ENCODE measurements at regions not wholly inside any gene's neighbourhood (a gene's known extent, or its start where the extent isn't known, plus 50 kb on each side); places are given as distances from the start of the nearest gene placed in this dataset.

DNA sequence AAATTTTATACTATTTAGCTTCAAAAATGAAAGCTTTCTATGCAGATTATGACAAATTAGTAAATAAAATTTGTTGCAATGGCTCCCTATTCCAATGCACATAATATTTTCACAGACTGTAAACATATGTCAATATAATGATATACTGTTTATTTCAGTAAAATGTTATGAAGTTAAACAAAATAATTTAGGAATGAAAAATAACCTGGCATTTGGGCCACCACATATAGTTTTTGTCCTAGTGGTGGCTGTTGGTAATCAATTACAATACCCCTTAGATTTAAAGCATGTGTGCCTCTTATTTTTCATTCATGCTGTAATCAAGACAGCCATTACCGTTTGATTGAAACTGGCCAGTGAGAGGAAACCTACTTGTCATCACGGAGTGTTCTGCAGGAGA is 928.5 kb upstream of the KCND2 start:
- Mint-ChIP-seq H3K36me3 (ENCODE audit: low read depth) (no peaks in the 10 kb centered on the region), H3K9me3 (no peaks in the 10 kb centered on the region), H3K4me3 (no peak overlapping the region), H3K4me1 (no peaks in the 10 kb centered on the region), H3K27me3 (ENCODE audit: insufficient read depth, low read depth, poor library complexity) (no peaks in the 10 kb centered on the region), H3K27ac (no peak overlapping the region)
- Histone ChIP-seq H3K4me2 (no peak overlapping the region), H3K36me3 (ENCODE audit: insufficient read depth) (no peaks in the 10 kb centered on the region), H4K20me1 (replicated peaks; ENCODE audit: insufficient read depth) (no peaks in the 10 kb centered on the region), H2AFZ (no peak overlapping the region), H3K9me2 (ENCODE audit: insufficient read depth) (no peaks in the 10 kb centered on the region), H3F3A (replicated peaks; ENCODE audit: low read depth) (no peaks in the 10 kb centered on the region), H3K4me3 (no peak overlapping the region), H3K27ac (ENCODE audit: low read depth) (no peak overlapping the region), H3K4me1 (ENCODE audit: insufficient read depth) (no peaks in the 10 kb centered on the region), H3K79me2 (replicated peaks; ENCODE audit: insufficient read depth) (no peaks in the 10 kb centered on the region), H3K27me3 (ENCODE audit: insufficient read depth) (no peaks in the 10 kb centered on the region)
- no peak for DNase-seq (ENCODE audit: low spot score)
- TF ChIP-seq, protein P1, sequence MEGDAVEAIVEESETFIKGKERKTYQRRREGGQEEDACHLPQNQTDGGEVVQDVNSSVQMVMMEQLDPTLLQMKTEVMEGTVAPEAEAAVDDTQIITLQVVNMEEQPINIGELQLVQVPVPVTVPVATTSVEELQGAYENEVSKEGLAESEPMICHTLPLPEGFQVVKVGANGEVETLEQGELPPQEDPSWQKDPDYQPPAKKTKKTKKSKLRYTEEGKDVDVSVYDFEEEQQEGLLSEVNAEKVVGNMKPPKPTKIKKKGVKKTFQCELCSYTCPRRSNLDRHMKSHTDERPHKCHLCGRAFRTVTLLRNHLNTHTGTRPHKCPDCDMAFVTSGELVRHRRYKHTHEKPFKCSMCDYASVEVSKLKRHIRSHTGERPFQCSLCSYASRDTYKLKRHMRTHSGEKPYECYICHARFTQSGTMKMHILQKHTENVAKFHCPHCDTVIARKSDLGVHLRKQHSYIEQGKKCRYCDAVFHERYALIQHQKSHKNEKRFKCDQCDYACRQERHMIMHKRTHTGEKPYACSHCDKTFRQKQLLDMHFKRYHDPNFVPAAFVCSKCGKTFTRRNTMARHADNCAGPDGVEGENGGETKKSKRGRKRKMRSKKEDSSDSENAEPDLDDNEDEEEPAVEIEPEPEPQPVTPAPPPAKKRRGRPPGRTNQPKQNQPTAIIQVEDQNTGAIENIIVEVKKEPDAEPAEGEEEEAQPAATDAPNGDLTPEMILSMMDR (conservative IDR thresholded peaks at IDR 0.05; ENCODE audit: low read depth in 2 of 2) = peak in 1 of 2 experiments; percentile 18; a peak in 1 of 4 replicates
- TF ChIP-seq, protein P2, sequence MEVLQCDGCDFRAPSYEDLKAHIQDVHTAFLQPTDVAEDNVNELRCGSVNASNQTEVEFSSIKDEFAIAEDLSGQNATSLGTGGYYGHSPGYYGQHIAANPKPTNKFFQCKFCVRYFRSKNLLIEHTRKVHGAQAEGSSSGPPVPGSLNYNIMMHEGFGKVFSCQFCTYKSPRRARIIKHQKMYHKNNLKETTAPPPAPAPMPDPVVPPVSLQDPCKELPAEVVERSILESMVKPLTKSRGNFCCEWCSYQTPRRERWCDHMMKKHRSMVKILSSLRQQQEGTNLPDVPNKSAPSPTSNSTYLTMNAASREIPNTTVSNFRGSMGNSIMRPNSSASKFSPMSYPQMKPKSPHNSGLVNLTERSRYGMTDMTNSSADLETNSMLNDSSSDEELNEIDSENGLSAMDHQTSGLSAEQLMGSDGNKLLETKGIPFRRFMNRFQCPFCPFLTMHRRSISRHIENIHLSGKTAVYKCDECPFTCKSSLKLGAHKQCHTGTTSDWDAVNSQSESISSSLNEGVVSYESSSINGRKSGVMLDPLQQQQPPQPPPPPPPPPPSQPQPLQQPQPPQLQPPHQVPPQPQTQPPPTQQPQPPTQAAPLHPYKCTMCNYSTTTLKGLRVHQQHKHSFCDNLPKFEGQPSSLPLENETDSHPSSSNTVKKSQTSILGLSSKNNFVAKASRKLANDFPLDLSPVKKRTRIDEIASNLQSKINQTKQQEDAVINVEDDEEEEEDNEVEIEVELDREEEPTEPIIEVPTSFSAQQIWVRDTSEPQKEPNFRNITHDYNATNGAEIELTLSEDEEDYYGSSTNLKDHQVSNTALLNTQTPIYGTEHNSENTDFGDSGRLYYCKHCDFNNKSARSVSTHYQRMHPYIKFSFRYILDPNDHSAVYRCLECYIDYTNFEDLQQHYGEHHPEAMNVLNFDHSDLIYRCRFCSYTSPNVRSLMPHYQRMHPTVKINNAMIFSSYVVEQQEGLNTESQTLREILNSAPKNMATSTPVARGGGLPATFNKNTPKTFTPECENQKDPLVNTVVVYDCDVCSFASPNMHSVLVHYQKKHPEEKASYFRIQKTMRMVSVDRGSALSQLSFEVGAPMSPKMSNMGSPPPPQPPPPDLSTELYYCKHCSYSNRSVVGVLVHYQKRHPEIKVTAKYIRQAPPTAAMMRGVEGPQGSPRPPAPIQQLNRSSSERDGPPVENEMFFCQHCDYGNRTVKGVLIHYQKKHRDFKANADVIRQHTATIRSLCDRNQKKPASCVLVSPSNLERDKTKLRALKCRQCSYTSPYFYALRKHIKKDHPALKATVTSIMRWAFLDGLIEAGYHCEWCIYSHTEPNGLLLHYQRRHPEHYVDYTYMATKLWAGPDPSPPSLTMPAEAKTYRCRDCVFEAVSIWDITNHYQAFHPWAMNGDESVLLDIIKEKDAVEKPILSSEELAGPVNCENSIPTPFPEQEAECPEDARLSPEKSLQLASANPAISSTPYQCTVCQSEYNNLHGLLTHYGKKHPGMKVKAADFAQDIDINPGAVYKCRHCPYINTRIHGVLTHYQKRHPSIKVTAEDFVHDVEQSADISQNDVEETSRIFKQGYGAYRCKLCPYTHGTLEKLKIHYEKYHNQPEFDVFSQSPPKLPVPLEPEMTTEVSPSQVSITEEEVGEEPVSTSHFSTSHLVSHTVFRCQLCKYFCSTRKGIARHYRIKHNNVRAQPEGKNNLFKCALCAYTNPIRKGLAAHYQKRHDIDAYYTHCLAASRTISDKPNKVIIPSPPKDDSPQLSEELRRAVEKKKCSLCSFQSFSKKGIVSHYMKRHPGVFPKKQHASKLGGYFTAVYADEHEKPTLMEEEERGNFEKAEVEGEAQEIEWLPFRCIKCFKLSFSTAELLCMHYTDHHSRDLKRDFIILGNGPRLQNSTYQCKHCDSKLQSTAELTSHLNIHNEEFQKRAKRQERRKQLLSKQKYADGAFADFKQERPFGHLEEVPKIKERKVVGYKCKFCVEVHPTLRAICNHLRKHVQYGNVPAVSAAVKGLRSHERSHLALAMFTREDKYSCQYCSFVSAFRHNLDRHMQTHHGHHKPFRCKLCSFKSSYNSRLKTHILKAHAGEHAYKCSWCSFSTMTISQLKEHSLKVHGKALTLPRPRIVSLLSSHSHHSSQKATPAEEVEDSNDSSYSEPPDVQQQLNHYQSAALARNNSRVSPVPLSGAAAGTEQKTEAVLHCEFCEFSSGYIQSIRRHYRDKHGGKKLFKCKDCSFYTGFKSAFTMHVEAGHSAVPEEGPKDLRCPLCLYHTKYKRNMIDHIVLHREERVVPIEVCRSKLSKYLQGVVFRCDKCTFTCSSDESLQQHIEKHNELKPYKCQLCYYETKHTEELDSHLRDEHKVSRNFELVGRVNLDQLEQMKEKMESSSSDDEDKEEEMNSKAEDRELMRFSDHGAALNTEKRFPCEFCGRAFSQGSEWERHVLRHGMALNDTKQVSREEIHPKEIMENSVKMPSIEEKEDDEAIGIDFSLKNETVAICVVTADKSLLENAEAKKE (CRISPR knock-in tag; IDR thresholded peaks at IDR 0.05) = no peak
- ATAC-seq = no peak

DNA sequence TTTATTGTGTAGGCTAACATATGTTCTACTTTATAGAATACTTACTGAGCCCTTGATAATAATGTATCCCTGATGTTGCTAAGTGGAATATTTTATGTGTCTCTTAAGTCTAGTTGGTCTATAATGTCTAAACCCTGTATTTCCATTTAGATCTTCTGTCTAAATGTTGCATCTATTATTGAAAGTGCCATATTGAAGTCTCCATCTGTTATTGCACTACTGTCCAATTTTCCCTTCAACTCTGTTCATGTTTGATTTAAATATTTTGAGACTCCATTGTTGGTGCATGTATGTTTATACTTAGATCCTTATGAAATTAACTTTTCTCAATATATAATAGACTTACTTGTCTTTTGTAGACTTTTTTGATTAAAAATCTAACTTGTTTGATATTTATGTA is 924.5 kb upstream of the KCND2 start:
- ATAC-seq (no peak), DNase-seq (ENCODE audit: low spot score) (no peak)
- H3F3A ChIP-seq (replicated peaks; ENCODE audit: low read depth) = no peaks in the 10 kb centered on the region
- H3K4me3 Mint-ChIP-seq = no peak overlapping the region
- H3K27me3 Mint-ChIP-seq (ENCODE audit: insufficient read depth, low read depth, poor library complexity) = no peaks in the 10 kb centered on the region
- no peaks in the 10 kb centered on the region for H3K27me3 ChIP-seq (ENCODE audit: insufficient read depth)
- H3K9me2 ChIP-seq (ENCODE audit: insufficient read depth) = no peaks in the 10 kb centered on the region
- H3K9me3 Mint-ChIP-seq = no peaks in the 10 kb centered on the region
- no peaks in the 10 kb centered on the region for H3K4me1 Mint-ChIP-seq
- no peaks in the 10 kb centered on the region for H3K79me2 ChIP-seq (replicated peaks; ENCODE audit: insufficient read depth)
- no peak overlapping the region for H3K27ac ChIP-seq (ENCODE audit: low read depth)
- H3K4me3 ChIP-seq = no peak overlapping the region
- no peaks in the 10 kb centered on the region for H3K36me3 Mint-ChIP-seq (ENCODE audit: low read depth)
- H3K27ac Mint-ChIP-seq = no peak overlapping the region
- no peak overlapping the region for H2AFZ ChIP-seq
- H4K20me1 ChIP-seq (replicated peaks; ENCODE audit: insufficient read depth) = no peaks in the 10 kb centered on the region
- H3K4me2 ChIP-seq = no peak overlapping the region
- no peaks in the 10 kb centered on the region for H3K36me3 ChIP-seq (ENCODE audit: insufficient read depth)
- H3K4me1 ChIP-seq (ENCODE audit: insufficient read depth) = no peaks in the 10 kb centered on the region
- TF ChIP-seq, protein P3, sequence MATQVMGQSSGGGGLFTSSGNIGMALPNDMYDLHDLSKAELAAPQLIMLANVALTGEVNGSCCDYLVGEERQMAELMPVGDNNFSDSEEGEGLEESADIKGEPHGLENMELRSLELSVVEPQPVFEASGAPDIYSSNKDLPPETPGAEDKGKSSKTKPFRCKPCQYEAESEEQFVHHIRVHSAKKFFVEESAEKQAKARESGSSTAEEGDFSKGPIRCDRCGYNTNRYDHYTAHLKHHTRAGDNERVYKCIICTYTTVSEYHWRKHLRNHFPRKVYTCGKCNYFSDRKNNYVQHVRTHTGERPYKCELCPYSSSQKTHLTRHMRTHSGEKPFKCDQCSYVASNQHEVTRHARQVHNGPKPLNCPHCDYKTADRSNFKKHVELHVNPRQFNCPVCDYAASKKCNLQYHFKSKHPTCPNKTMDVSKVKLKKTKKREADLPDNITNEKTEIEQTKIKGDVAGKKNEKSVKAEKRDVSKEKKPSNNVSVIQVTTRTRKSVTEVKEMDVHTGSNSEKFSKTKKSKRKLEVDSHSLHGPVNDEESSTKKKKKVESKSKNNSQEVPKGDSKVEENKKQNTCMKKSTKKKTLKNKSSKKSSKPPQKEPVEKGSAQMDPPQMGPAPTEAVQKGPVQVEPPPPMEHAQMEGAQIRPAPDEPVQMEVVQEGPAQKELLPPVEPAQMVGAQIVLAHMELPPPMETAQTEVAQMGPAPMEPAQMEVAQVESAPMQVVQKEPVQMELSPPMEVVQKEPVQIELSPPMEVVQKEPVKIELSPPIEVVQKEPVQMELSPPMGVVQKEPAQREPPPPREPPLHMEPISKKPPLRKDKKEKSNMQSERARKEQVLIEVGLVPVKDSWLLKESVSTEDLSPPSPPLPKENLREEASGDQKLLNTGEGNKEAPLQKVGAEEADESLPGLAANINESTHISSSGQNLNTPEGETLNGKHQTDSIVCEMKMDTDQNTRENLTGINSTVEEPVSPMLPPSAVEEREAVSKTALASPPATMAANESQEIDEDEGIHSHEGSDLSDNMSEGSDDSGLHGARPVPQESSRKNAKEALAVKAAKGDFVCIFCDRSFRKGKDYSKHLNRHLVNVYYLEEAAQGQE (IDR thresholded peaks at IDR 0.05; ENCODE audit: unreplicated experiment) = no peak
- TF ChIP-seq, protein P1 (conservative IDR thresholded peaks at IDR 0.05; ENCODE audit: low read depth in 2 of 2) = no peak
- TF ChIP-seq JUNB (IDR thresholded peaks at IDR 0.05; ENCODE audit: unreplicated experiment) (no peak), ZNF331 (CRISPR knock-in tag; IDR thresholded peaks at IDR 0.05; ENCODE audit: low read depth) (no peak), STAT1 (IDR thresholded peaks at IDR 0.05; ENCODE audit: unreplicated experiment) (no peak), CREB1 (CRISPR knock-in tag; IDR thresholded peaks at IDR 0.05; ENCODE audit: low read depth) (no peak), POLR2AphosphoS5 (IDR thresholded peaks at IDR 0.05; ENCODE audit: low read depth) (no peak)

Data from GM23338 (cell line).